Activated T-cell treated with anti-CD3 and anti-CD28 coated beads, Interleukin-2, amount 50 U/mL, for 4 hours (primary cell): ENCODE measurements at regions not wholly inside any gene's neighbourhood (a gene's known extent, or its start where the extent isn't known, plus 50 kb on each side); places are given as distances from the start of the nearest gene placed in this dataset.

Source experiments
- ATAC-seq, 2 donors: fragments of 200-7000 bp; cut with Tn5 transposase; one replicate each; pipeline ENCODE4 v1.10.0; 2021
- DNase-seq: peaks from one replicate; pipeline ENCODE4 v3.0.0-alpha.2; 2020
- H3K27me3 Mint-ChIP-seq: one replicate; pipeline ENCODE4 v1.8.0; 2021; ENCODE audit warnings: low read depth, mixed read lengths
- H3K36me3 Mint-ChIP-seq: one replicate; pipeline ENCODE4 v1.8.0; 2022; ENCODE audit warnings: mixed read lengths; ENCODE audit not compliant: insufficient read depth
- H3K4me1 Mint-ChIP-seq: one replicate; pipeline ENCODE4 v1.8.0; 2021; ENCODE audit warnings: low read depth, mixed read lengths
- H3K4me3 Mint-ChIP-seq: one replicate; pipeline ENCODE4 v1.8.0; 2021; ENCODE audit warnings: mild to moderate bottlenecking, moderate library complexity, mixed read lengths
- H3K9me3 Mint-ChIP-seq: one replicate; pipeline ENCODE4 v1.8.0; 2021; ENCODE audit warnings: mixed read lengths

DNA sequence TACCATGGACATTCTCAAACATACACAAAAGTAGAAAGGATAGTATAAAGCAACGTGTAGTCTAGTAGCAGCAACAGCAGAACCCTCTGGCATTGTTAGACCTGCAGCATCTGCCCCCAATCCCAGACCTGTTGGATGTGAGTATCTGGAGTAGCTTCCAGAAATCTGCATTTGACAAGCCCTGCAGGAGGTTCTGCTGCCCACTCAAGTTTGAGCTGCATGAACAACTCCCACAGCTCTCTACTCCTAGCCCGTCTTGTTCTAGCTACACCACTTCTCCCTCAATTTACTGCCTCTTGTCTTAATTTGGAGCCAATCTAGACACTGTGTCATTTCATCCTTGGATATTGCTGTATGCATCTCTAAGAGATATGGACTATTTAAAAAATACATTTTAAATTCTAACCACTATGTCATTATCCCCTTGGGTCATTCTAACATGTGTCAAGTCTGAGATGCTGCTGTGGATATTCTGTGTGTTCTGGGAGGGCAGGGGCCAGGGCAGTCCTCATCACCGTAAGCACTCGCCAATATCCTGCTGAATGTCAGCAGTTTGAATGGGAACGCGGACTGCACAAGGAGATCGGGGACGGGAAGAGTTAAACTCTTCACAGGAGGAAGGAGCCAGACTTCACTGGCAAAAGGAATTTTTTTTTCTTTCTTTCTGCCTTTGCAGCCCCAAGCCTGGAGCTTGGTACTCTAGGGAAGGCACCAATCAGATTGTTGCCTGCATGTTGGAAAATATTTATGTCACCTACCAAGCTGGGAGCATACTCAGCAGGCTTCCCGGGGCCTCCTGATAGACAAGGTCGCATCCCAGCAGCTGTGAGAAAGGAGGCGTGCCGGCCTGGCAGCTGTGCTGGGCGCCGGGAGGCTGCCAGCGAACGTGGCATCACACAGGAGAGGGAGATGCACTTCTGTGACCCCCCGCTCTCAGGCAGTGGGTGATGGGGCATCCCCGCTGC is 429.0 kb downstream of the MIAT start:
- no peak for DNase-seq
- Mint-ChIP-seq H3K9me3 (peaks cover 2% of the 10 kb centered on the region), H3K27me3 (peaks cover 27% of the 10 kb centered on the region), H3K36me3 (no peaks in the 10 kb centered on the region), H3K4me1 (no peaks in the 10 kb centered on the region), H3K4me3 (no peak overlapping the region)
- ATAC-seq: no peak

DNA sequence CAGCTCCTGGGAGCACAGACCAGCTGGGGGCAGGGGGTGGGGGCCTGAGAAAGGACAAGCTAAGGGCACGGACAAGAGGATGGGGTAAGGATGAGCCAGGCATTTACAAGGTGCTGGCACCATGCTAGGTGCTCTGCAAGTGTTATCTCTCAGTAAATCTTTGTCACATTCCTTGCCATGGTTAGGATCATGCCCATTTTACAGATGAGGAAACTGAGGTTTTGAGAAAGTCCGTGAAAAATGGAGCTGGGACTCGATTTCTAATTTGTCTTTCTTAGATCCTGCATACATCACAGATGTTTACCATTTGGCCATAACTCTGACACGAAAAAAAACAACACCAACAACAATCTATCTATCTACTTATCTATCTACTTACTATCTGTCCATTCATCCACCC is 429.7 kb downstream of the MIAT start:
- Mint-ChIP-seq H3K27me3 (peaks cover 27% of the 10 kb centered on the region), H3K4me1 (no peaks in the 10 kb centered on the region), H3K9me3 (peaks cover 2% of the 10 kb centered on the region), H3K36me3 (no peaks in the 10 kb centered on the region), H3K4me3 (no peak overlapping the region)
- ATAC-seq: no peak
- no peak for DNase-seq

DNA sequence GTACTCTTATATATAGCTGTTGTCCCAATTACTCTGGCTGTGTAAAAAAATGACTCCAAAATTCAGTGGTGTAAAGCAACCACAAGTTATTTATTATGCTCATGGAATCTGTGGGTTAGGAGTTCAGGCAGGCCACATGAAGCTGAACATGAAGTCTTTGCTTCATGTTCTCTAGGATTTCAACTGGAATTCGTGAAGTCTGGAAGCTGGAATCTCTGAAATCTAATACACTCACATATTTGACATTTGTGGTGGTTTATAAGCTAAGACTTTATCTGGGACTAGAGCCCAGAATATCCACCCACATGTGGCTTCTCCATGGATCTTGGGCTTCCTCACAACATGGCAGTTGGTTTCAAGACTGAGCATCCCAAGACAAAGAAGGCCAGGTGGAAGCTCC is 430.6 kb downstream of the MIAT start:
- ATAC-seq (no peak), DNase-seq (no peak)
- peaks cover 21% of the 10 kb centered on the region for H3K27me3 Mint-ChIP-seq
- peaks cover 2% of the 10 kb centered on the region for H3K9me3 Mint-ChIP-seq
- no peak overlapping the region for H3K4me3 Mint-ChIP-seq
- H3K4me1 Mint-ChIP-seq: no peaks in the 10 kb centered on the region
- H3K36me3 Mint-ChIP-seq: no peaks in the 10 kb centered on the region

DNA sequence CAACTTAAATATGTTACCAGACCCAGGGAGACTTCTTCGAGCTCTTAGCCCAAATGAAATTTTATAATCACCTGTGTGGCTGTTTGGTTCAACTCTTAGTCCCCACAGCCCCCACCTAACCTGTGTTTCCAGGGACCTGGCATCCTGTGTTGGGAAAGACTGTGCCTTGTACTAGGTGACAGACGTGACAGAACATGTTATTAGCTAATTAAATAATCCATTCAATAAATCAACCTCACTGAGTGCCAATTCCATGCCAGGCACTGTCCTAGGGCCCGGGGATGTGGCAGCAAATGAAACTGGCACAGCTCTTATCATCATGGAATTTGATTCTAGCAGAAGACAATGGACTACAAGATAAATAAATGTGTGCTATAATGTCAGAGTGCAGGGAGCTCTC is 431.9 kb downstream of the MIAT start:
- H3K36me3 Mint-ChIP-seq: no peaks in the 10 kb centered on the region
- peaks cover 2% of the 10 kb centered on the region for H3K9me3 Mint-ChIP-seq
- DNase-seq (no peak), ATAC-seq (no peak)
- no peaks in the 10 kb centered on the region for H3K4me1 Mint-ChIP-seq
- H3K27me3 Mint-ChIP-seq: peaks cover 18% of the 10 kb centered on the region
- H3K4me3 Mint-ChIP-seq: no peak overlapping the region

DNA sequence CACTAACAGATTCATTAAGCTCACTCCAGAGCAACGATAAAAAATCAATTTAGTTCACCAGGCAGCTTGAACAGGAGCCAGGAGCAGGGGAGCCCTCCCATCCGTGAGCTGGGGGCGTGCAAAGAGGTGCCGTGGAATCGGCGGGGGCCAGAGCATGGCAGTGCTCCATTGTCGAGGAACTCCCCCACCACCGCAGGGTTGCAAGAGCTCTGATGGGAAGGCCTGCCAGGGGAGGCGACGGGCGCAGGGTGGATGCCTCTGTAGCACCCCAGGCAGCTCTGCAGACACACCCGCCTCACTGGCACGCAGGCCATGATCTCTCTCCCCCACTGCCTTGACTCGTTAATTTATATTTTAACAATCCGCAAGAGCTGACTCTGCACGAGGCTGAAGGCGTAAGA is 433.2 kb downstream of the MIAT start:
- ATAC-seq (no peak), DNase-seq (no peak)
- no peak overlapping the region for H3K4me3 Mint-ChIP-seq
- H3K27me3 Mint-ChIP-seq: peaks cover 13% of the 10 kb centered on the region
- H3K9me3 Mint-ChIP-seq: peaks cover 2% of the 10 kb centered on the region
- no peaks in the 10 kb centered on the region for H3K4me1 Mint-ChIP-seq
- no peaks in the 10 kb centered on the region for H3K36me3 Mint-ChIP-seq

DNA sequence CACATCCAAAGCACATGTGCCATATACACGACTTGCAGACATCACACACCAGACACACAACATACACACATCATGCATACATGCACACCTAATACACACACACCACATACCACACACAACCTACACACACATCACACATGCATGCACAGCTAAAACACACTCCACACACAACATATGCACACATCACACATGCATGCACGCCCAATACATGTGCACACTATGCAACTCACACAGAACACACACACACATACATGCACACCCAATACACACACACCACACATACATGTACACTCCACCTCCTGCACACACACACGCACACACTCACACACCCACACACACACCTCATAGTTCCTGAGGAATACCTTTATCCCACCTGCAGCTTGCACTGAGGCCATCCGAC is 436.0 kb downstream of the MIAT start:
- no peaks in the 10 kb centered on the region for H3K9me3 Mint-ChIP-seq
- no peaks in the 10 kb centered on the region for H3K4me1 Mint-ChIP-seq
- H3K36me3 Mint-ChIP-seq: no peaks in the 10 kb centered on the region
- H3K4me3 Mint-ChIP-seq: no peak overlapping the region
- no peaks in the 10 kb centered on the region for H3K27me3 Mint-ChIP-seq
- no peak for ATAC-seq
- no peak for DNase-seq

DNA sequence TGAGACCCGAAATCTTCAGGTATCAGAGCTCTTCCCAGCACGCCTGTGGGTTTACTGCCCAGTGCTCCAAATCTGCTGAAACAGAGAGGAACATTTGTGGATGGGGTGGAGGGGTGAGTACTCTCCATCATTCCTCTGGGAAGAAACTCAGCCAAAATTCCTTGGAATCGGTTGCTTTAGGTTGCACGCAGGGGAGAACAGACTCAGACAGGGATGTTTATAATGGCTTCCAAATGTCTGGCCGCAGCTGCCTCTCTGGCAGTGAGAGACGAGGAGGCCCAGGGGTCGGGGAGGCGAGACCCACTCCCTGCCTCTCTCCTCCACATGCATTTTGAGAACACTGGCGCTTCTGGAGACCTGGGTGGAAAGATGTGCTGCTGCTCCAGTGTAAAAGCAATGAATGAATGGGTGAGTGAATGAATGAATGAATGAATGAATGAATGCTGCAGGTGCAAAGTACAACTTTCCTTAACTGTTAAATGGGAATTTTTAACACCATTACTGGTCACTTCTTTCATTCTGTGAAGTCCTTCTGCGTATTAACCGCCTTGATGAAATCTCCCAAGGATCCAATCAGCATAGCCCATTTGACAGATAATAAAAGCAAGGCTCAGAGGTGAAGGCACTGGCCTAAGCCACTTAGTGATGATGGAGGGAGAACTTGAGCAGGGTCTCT is 437.4 kb downstream of the MIAT start:
- Mint-ChIP-seq H3K4me1 (no peaks in the 10 kb centered on the region), H3K27me3 (peaks cover 5% of the 10 kb centered on the region), H3K9me3 (no peaks in the 10 kb centered on the region), H3K4me3 (no peak overlapping the region), H3K36me3 (no peaks in the 10 kb centered on the region)
- DNase-seq: no peak
- ATAC-seq: no peak

DNA sequence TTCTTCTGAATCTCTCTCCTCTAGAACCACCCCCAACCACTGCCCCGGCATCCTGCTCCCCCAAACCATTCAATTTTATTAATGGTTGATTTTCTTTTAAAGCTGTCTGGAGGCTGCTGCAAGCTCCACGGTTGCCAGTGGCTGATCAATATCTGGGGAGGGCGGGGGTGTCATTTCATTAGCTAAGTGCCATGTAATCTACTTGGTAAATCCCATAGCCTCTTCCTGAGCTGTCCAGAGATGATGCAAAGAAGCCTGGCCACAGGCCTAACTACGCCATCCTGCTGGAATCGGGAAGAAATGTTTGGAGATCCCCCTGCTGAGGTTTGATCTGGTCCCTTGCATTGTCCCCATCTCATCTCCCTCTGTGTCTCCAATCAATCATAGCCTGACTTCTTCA is 440.1 kb downstream of the MIAT start:
- Mint-ChIP-seq H3K27me3 (peaks cover 24% of the 10 kb centered on the region), H3K4me3 (no peak overlapping the region), H3K36me3 (no peaks in the 10 kb centered on the region), H3K9me3 (no peaks in the 10 kb centered on the region), H3K4me1 (no peaks in the 10 kb centered on the region)
- ATAC-seq (no peak), DNase-seq (no peak)

DNA sequence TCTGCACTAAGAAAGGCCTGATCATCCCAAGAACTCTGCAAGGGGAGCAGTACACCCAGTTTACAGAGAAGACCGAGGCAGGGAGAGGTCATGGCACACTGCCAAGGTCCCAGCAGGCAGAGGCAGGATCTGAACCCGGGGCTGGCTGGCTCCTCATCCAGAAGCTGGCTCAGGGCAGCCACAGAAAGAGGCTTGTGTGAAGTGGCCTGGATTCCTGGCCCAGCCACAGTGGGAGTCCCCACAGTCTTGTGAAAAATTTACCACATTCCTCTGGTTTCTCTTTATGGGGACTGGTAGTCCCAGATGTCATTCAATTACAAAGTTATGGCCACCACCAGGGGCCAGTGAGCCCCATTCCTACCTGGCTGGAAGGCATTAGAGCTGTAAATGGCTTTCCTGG is 440.5 kb downstream of the MIAT start:
- ATAC-seq (no peak), DNase-seq (no peak)
- Mint-ChIP-seq H3K36me3 (no peaks in the 10 kb centered on the region), H3K9me3 (no peaks in the 10 kb centered on the region), H3K4me3 (no peak overlapping the region), H3K27me3 (peaks cover 24% of the 10 kb centered on the region), H3K4me1 (no peaks in the 10 kb centered on the region)

DNA sequence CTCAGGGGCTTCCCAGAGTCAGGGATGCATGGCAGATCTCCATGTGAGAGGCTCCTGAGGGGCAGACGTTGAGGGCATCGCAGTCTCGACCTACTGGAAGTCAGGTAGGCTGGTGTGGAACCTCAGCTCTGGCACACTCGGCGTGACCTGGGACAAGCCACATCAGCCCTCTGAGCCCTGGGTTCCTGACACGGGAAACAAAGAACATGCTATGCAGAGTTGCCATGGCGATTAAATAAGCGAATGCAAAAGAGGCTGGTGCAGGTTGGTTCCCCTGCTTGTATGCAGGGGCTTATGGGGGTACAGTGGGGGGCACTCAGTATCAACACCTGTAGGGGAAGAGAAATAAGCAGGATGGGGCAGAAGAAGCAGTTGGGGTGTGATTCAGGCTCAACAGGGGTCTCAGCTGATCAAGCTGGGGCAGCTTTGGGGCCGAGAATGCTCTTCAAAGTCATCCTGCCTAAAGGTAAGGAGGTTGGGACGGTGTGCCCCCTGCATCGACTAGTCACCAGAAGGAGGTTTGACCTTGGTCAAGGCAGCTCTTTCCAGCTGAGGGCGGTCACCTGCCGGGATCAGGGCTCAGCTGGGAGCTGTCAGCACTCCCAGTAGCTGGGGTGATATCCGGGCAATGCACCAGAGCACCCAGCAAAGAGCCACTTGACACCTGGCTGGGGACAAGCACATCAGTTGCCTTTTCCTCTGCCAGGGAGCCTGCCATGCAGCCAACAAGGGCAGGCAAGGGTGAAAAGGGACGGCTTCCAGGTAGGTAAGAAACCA is 442.7 kb downstream of the MIAT start:
- H3K36me3 Mint-ChIP-seq: no peaks in the 10 kb centered on the region
- H3K27me3 Mint-ChIP-seq: peaks cover 32% of the 10 kb centered on the region
- H3K4me3 Mint-ChIP-seq: no peak overlapping the region
- no peak for DNase-seq
- ATAC-seq: no peak
- no peaks in the 10 kb centered on the region for H3K9me3 Mint-ChIP-seq
- H3K4me1 Mint-ChIP-seq: no peaks in the 10 kb centered on the region

DNA sequence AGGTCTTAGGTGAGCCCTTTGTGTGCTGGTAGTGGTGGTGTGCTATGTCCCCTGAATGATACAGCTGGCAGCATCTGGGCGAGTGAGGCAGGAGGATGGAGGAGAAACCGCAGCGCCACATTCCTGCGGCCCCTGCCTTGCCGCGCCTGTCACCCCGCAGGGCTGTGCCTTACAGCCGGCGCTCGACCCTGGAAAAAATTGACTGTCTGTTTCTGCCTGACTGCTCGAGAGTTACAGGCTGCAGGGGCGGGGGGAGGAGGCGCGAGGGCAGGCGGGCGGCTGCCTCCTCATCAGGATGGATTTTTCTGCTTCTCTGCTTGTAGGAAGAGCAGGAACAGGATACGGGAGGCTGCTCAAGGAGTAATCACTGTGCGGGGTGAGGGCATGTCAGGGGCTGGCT is 443.4 kb downstream of the MIAT start:
- no peak for ATAC-seq

DNA sequence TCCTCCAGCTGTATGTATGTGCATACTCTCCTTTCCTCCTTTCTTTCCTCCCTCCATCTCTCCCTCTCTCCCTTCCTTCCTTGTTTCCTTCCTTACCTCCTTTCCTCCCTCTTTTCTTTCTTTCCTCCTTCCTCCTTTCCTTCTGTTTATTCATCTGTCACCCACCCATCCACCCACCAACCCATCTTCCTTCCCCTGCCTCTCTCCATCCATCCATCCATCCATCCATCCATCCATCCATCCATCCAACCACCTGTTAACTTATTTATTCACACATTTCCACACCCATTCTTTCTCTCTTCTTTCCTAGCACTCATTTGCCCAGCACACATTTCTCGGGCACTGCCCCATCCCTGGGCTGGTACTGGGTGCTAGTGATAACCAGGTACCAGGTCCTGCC is 443.9 kb downstream of the MIAT start:
- peaks cover 32% of the 10 kb centered on the region for H3K27me3 Mint-ChIP-seq
- H3K9me3 Mint-ChIP-seq: no peaks in the 10 kb centered on the region
- H3K4me1 Mint-ChIP-seq: no peaks in the 10 kb centered on the region
- no peak for DNase-seq
- ATAC-seq: no peak
- no peak overlapping the region for H3K4me3 Mint-ChIP-seq
- no peaks in the 10 kb centered on the region for H3K36me3 Mint-ChIP-seq

More for the DNA sequence above, 443.4 kb downstream of the MIAT start:
- no peak overlapping the region for H3K4me3 Mint-ChIP-seq
- no peaks in the 10 kb centered on the region for H3K4me1 Mint-ChIP-seq
- H3K27me3 Mint-ChIP-seq: peaks cover 32% of the 10 kb centered on the region
- no peak for DNase-seq
- H3K36me3 Mint-ChIP-seq: no peaks in the 10 kb centered on the region
- H3K9me3 Mint-ChIP-seq: no peaks in the 10 kb centered on the region

DNA sequence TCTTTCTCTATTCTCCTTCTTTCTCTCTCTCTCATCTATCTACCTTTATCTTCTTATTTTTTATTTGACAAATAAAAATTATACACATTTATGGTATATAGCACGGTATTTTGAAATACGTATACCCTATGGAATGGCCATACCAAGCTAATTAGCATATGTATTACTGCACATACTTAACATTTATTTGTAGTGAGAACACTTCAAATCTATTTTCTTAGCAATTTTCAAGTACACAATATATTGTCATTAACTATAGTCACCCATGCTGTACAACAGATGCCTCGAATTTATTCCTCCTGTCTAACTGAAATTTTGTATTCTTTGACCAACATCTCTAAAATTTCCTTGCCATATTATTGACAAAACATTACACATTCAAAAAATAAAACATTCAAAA is 447.1 kb downstream of the MIAT start:
- Mint-ChIP-seq H3K9me3 (peaks cover 4% of the 10 kb centered on the region), H3K4me3 (no peak overlapping the region), H3K36me3 (no peaks in the 10 kb centered on the region), H3K4me1 (no peaks in the 10 kb centered on the region), H3K27me3 (peaks cover 29% of the 10 kb centered on the region)
- ATAC-seq (no peak), DNase-seq (no peak)

DNA sequence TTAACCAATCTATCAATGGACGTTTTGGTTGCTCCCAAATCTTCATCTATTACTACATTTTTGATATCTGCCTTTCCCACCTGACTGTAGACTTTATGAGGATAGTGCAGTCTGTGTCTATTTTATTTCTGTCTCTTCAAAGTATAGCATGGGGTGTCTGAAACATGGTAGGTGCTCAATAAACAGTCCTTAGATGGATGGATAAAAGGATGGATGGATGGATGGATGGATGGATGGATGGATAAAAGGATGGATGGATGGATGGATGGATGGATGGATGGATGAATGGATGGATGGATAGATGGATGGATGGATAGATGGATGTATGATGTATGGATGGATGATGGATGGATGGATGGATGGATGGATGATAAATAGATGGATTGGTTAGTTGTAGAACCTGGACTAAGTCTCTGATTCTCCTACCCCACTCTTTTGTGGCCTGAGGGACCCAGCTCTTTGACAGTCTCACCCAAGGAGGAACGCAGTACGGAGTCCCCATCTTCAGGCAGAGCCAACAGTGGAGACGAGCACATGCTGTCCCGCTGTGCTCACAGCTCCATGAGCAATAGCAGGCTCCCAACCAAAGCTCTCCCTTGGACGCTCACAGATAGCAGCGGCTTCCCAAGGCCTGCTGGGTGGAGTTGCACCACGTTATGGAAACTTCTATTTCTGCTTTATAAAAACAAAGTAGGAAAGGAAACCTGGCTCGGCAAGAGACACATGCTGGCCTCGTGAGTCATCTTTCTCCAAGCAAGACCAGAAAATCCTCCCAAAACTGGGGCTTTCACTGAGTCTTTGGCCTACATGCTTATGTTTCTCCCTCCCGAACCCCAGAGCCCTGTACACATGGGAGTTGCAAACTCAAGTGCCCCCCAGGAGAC is 448.0 kb downstream of the MIAT start:
- no peak for DNase-seq
- Mint-ChIP-seq H3K36me3 (no peaks in the 10 kb centered on the region), H3K4me3 (no peak overlapping the region), H3K4me1 (no peaks in the 10 kb centered on the region), H3K9me3 (peaks cover 4% of the 10 kb centered on the region), H3K27me3 (peaks cover 26% of the 10 kb centered on the region)
- no peak for ATAC-seq
